Sigmoid colon (tissue), 4 donors: ENCODE measurements at regions not wholly inside any gene's neighbourhood (a gene's known extent, or its start where the extent isn't known, plus 50 kb on each side); places are given as distances from the start of the nearest gene placed in this dataset.

Experiments
- CTCF ChIP-seq, 4 experiments: fragments of 450-650 bp in 3 of 4; fragments of 200-600 bp in 1 of 4; IDR thresholded peaks; one replicate each; pipeline ENCODE4 v1.5.1; 2016 to 2019; ENCODE audit warnings: antibody characterized with exemption in 4 of 4, mild to moderate bottlenecking in 3 of 4, moderate library complexity in 2 of 4
- EP300 ChIP-seq, 4 donors: sonication (generic); formaldehyde crosslinking; IDR thresholded peaks; one replicate each; pipeline ENCODE4 v1.6.1; 2017; ENCODE audit warnings: antibody characterized with exemption in 4 of 4
- POLR2A ChIP-seq, 2 donors: fragments of 450-650 bp; IDR thresholded peaks; one replicate each; pipeline ENCODE4 v1.6.1; 2016; ENCODE audit warnings: antibody characterized with exemption in 2 of 2, mild to moderate bottlenecking in 2 of 2, moderate library complexity in 2 of 2
- POLR2AphosphoS5 ChIP-seq, 4 donors: sonication (generic); formaldehyde crosslinking; IDR thresholded peaks; one replicate each; pipeline ENCODE4 v1.6.1; 2017; ENCODE audit warnings: antibody characterized with exemption in 4 of 4

- TF ChIP-seq CTCF (IDR thresholded peaks at IDR 0.05) (no peak), POLR2AphosphoS5 (IDR thresholded peaks at IDR 0.05) (no peak), EP300 (IDR thresholded peaks at IDR 0.05) (no peak), POLR2A (IDR thresholded peaks at IDR 0.05) (no peak)
Observed at GRCh38 chr11:130706572-130706971, 209.7 kb downstream of the SNX19 start.
